Endothelial cell of umbilical vein (primary cell): ENCODE measurements at regions not wholly inside any gene's neighbourhood (a gene's known extent, or its start where the extent isn't known, plus 50 kb on each side); places are given as distances from the start of the nearest gene placed in this dataset.

ENCODE experiments used
- BruUV-seq: library from RNA; stranded (reverse); fragments of 400-500 nt; replicated peaks from 2 replicates; lab custom pipeline; 2021; lab: Mats Ljungman, UMichigan
- CTCF ChIA-PET: fragments of 300-600, 350-600 bp; sonication (Branson Sonifier 250); formaldehyde crosslinking; loops from one replicate; lab custom pipeline; 2021; ENCODE audit warnings: antibody characterized with exemption, inconsistent platforms; lab: Charles Lee
- POLR2A ChIA-PET: fragments of 300-600, 350-600 bp; sonication (Branson Sonifier 250); formaldehyde crosslinking; loops from one replicate; lab custom pipeline; 2021; ENCODE audit warnings: antibody characterized with exemption, inconsistent platforms; lab: Charles Lee
- DNase-seq: peaks from one replicate; pipeline ENCODE4 v3.0.0-alpha.2; 2011; ENCODE audit warnings: low read depth, low spot score
- FAIRE-seq: peaks from 2 replicates; lab custom pipeline; 2011; peaks lifted over from hg19 to GRCh38; lab: Jason Lieb, UNC
- H2AFZ ChIP-seq: 2 replicates; pipeline ENCODE4 v1.6.0; 2012; ENCODE audit warnings: low read depth, low read length, control low read depth, inconsistent platforms
- H3K27ac ChIP-seq: 2 replicates; pipeline ENCODE4 v1.5.1; 2011; ENCODE audit warnings: low read depth, mild to moderate bottlenecking, control low read depth, low read length, moderate library complexity; ENCODE audit not compliant: insufficient read depth
- H3K27me3 ChIP-seq, 2 experiments: 2 replicates each; pipeline versions ENCODE4 v1.6.0 to v1.6.1; 2011; ENCODE audit warnings: low read length in 2 of 2, mixed read lengths in 1 of 2; ENCODE audit not compliant: control insufficient read depth in 2 of 2, insufficient read depth in 2 of 2
- H3K36me3 ChIP-seq, 2 experiments: 2 replicates in 1 of 2; 3 replicates in 1 of 2; pipeline ENCODE4 v1.5.1; 2011; ENCODE audit warnings: low read length in 2 of 2, mild to moderate bottlenecking in 1 of 2, moderate library complexity in 1 of 2; ENCODE audit not compliant: control insufficient read depth in 2 of 2, insufficient read depth in 2 of 2; ENCODE audit errors: extremely low read depth in 1 of 2
- H3K4me1 ChIP-seq: 3 replicates; pipeline ENCODE4 v1.5.1; 2011; ENCODE audit warnings: mild to moderate bottlenecking, low read length; ENCODE audit not compliant: control insufficient read depth, insufficient read depth; ENCODE audit errors: extremely low read depth
- H3K4me2 ChIP-seq: 2 replicates; pipeline ENCODE4 v1.6.1; 2011; ENCODE audit warnings: low read length, control low read depth, mixed read lengths; ENCODE audit not compliant: insufficient read depth
- H3K4me3 ChIP-seq, 3 experiments: fragments of 200-600 bp in 1 of 3; sonication (generic), shearing (Covaris generic) in 1 of 3; replicated peaks in 1 of 3; 2 replicates each; pipeline ENCODE4 v1.5.1; 2011 to 2016; ENCODE audit warnings: control low read depth in 3 of 3, low read length in 3 of 3, mild to moderate bottlenecking in 2 of 3, inconsistent platforms in 1 of 3, low read depth in 1 of 3, moderate library complexity in 1 of 3; ENCODE audit not compliant: insufficient read depth in 1 of 3
- H3K79me2 ChIP-seq: 2 replicates; pipeline ENCODE4 v1.6.0; 2012; ENCODE audit warnings: low read length, inconsistent platforms; ENCODE audit not compliant: control insufficient read depth, insufficient read depth
- H3K9ac ChIP-seq: replicated peaks from 2 replicates; pipeline ENCODE3; 2011; ENCODE audit warnings: low read length, control low read depth; ENCODE audit not compliant: insufficient read depth; ENCODE audit errors: extremely low read depth
- H3K9me1 ChIP-seq: replicated peaks from 3 replicates; pipeline ENCODE4 v1.6.0; 2011; ENCODE audit warnings: mild to moderate bottlenecking, low read length; ENCODE audit not compliant: control insufficient read depth, insufficient read depth; ENCODE audit errors: extremely low read depth
- H3K9me3 ChIP-seq: replicated peaks from 2 replicates; pipeline ENCODE4 v1.5.1; 2012; ENCODE audit warnings: low read length, inconsistent platforms; ENCODE audit not compliant: control insufficient read depth, insufficient read depth
- H4K20me1 ChIP-seq: replicated peaks from 2 replicates; pipeline ENCODE3; 2011; ENCODE audit warnings: mild to moderate bottlenecking, low read length; ENCODE audit not compliant: control insufficient read depth, insufficient read depth; ENCODE audit errors: extremely low read depth
- CTCF ChIP-seq, 2 donors: IDR thresholded peaks; 1 replicate in 1 of 2; 2 replicates in 1 of 2; pipeline ENCODE4 v1.5.1; 2011; ENCODE audit warnings: low read length in 2 of 2, mild to moderate bottlenecking in 2 of 2, moderate library complexity in 2 of 2, control low read depth in 1 of 2, inconsistent platforms in 1 of 2, low read depth in 1 of 2; ENCODE audit not compliant: insufficient read depth in 1 of 2; ENCODE audit errors: extremely low read depth in 1 of 2
- EZH2 ChIP-seq: IDR thresholded peaks from 2 replicates; pipeline ENCODE4 v1.6.1; 2012; ENCODE audit warnings: borderline replicate concordance, low read depth, mild to moderate bottlenecking, moderate library complexity, low read length, inconsistent platforms; ENCODE audit not compliant: severe bottlenecking
- FOS ChIP-seq: IDR thresholded peaks from 2 replicates; pipeline ENCODE4 v1.6.1; 2011; ENCODE audit warnings: mild to moderate bottlenecking, low read length, moderate library complexity, borderline replicate concordance; ENCODE audit not compliant: insufficient read depth
- GATA2 ChIP-seq: IDR thresholded peaks from 2 replicates; pipeline ENCODE4 v1.7.0; 2011; ENCODE audit warnings: low read depth, mild to moderate bottlenecking, moderate library complexity, mixed read lengths, low read length; ENCODE audit not compliant: insufficient read length, insufficient read depth
- JUN ChIP-seq: IDR thresholded peaks from 2 replicates; pipeline ENCODE4 v1.6.1; 2011; ENCODE audit warnings: borderline replicate concordance, low read depth; ENCODE audit not compliant: insufficient read length, insufficient read depth
- MAX ChIP-seq: IDR thresholded peaks from 2 replicates; pipeline ENCODE4 v1.6.1; 2011; ENCODE audit not compliant: insufficient read depth, insufficient read length
- MYC ChIP-seq: IDR thresholded peaks from one replicate; pipeline ENCODE4 v1.6.1; 2011; ENCODE audit warnings: mild to moderate bottlenecking, low read depth, low read length
- POLR2A ChIP-seq: IDR thresholded peaks from 2 replicates; pipeline ENCODE4 v1.6.1; 2012; ENCODE audit warnings: low read depth, mild to moderate bottlenecking, control low read depth, low read length
- POLR2AphosphoS5 ChIP-seq: IDR thresholded peaks from 2 replicates; pipeline ENCODE4 v1.6.1; 2012; ENCODE audit warnings: low read depth, mild to moderate bottlenecking, control low read depth, low read length, moderate library complexity; ENCODE audit not compliant: insufficient read depth
- dilution Hi-C: fragments of 300-500 bp; cut with MboI; formaldehyde crosslinking; loops from one replicate; pipeline ENCODE4 v1.15.0; 2019; ENCODE audit warnings: low sequenced_read_pairs; ENCODE audit not compliant: extremely low pct_ligation_motif_present
- intact Hi-C: fragments of 100-400 bp; cut with micrococcal nuclease; formaldehyde crosslinking; loops from one replicate; pipeline ENCODE4 v1.10.0; 2022

GRCh38 chr4:148787831-148788477 is 345.7 kb upstream of the NR3C2 start:
- POLR2A ChIA-PET: no interaction called here
- no peaks in the 10 kb centered on the region for H3K9me3 ChIP-seq
- CTCF ChIA-PET: no interaction called here
- no peak overlapping the region for H3K27ac ChIP-seq
- no peak for TF ChIP-seq GATA2
- TF ChIP-seq CTCF (IDR thresholded peaks at IDR 0.05; ENCODE audit: extremely low read depth in 1 of 2, insufficient read depth in 1 of 2, low read depth in 1 of 2, low read length in 2 of 2): no peak
- no peaks in the 10 kb centered on the region for H3K4me1 ChIP-seq
- no peak overlapping the region for H2AFZ ChIP-seq
- intact Hi-C loops: no loop called here
- no peaks in the 10 kb centered on the region for H3K9me1 ChIP-seq
- BruUV-seq: no TSS peak
- no peaks in the 10 kb centered on the region for H4K20me1 ChIP-seq
- DNase-seq (no peak), FAIRE-seq (no peak)
- H3K27me3 ChIP-seq: no peaks in the 10 kb centered on the region
- no peak overlapping the region for H3K4me3 ChIP-seq
- no peaks in the 10 kb centered on the region for H3K79me2 ChIP-seq
- H3K36me3 ChIP-seq: no peaks in the 10 kb centered on the region
- no peak overlapping the region for H3K9ac ChIP-seq
- dilution Hi-C loops: no loop called here
- H3K4me2 ChIP-seq: no peak overlapping the region

GRCh38 chr4:148787285-148787684 is 345.1 kb upstream of the NR3C2 start:
- CTCF ChIA-PET: no interaction called here
- Histone ChIP-seq H3K4me1 (no peaks in the 10 kb centered on the region), H3K9ac (no peak overlapping the region), H3K79me2 (no peaks in the 10 kb centered on the region), H3K4me3 (no peak overlapping the region), H3K27ac (no peak overlapping the region), H3K4me2 (no peak overlapping the region), H3K36me3 (no peaks in the 10 kb centered on the region), H2AFZ (no peak overlapping the region), H3K9me3 (no peaks in the 10 kb centered on the region), H4K20me1 (no peaks in the 10 kb centered on the region), H3K27me3 (no peaks in the 10 kb centered on the region), H3K9me1 (no peaks in the 10 kb centered on the region)
- FAIRE-seq (no peak), DNase-seq (no peak)
- dilution Hi-C loops: no loop called here
- intact Hi-C loops: no loop called here
- POLR2A ChIA-PET: no interaction called here
- TF ChIP-seq GATA2: no peak
- no peak for TF ChIP-seq MAX
- no peak for TF ChIP-seq CTCF (IDR thresholded peaks at IDR 0.05; ENCODE audit: extremely low read depth in 1 of 2, insufficient read depth in 1 of 2, low read depth in 1 of 2, low read length in 2 of 2)
- TF ChIP-seq POLR2A: no peak
- TF ChIP-seq POLR2AphosphoS5: no peak
- TF ChIP-seq MYC: no peak
- TF ChIP-seq EZH2: no peak
- TF ChIP-seq JUN: no peak
- no peak for TF ChIP-seq FOS
- no TSS peak for BruUV-seq
